ENCODE measurements at regions not wholly inside any gene's neighbourhood (a gene's known extent, or its start where the extent isn't known, plus 50 kb on each side); places are given as distances from the start of the nearest gene placed in this dataset.
"Not testable (repeated sequence)": the region's sequence is repeated elsewhere in the genome, so short reads cannot be mapped to it uniquely, and the experiment has no call there.

DNA sequence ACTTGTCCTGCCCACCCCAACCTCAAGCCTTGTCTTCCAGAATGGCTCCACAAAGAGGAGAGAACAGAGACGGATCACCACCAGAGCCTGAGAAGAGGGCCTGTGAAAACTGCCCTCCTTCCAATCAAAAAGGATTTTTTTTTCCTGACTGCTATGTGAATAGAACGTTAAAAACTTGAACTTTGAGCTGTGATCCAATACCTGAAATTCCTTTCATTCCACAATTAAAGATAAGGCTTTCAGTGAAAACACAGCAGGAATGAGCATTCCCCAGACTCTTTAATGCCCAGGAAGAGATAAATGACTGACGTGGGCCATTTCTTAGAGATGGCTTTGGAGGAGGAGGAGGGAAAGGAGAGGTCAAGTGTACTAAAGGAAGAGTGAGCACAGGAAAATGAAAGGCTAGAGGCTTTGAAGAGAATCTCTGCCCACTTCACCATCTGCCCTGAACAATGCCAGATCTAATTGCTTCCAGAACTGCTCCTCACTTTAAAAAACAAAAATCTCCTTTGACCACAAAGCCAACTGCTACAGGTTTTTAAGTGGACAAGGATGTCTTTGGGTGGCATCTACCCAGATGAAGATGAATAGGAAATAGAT, 177.9 kb upstream of the MAP3K1 start:
- TF ChIP-seq, protein P1, sequence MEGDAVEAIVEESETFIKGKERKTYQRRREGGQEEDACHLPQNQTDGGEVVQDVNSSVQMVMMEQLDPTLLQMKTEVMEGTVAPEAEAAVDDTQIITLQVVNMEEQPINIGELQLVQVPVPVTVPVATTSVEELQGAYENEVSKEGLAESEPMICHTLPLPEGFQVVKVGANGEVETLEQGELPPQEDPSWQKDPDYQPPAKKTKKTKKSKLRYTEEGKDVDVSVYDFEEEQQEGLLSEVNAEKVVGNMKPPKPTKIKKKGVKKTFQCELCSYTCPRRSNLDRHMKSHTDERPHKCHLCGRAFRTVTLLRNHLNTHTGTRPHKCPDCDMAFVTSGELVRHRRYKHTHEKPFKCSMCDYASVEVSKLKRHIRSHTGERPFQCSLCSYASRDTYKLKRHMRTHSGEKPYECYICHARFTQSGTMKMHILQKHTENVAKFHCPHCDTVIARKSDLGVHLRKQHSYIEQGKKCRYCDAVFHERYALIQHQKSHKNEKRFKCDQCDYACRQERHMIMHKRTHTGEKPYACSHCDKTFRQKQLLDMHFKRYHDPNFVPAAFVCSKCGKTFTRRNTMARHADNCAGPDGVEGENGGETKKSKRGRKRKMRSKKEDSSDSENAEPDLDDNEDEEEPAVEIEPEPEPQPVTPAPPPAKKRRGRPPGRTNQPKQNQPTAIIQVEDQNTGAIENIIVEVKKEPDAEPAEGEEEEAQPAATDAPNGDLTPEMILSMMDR (IDR thresholded peaks at IDR 0.05) = no peak
- DNase-seq (no peak), ATAC-seq (no peak)
- H3K9me3 ChIP-seq = no peaks in the 10 kb centered on the region
- intact Hi-C loops (cut with DNase I) = no loop called here
- no peaks in the 10 kb centered on the region for H3K4me1 ChIP-seq
- H3K4me3 ChIP-seq = no peak overlapping the region
- no peaks in the 10 kb centered on the region for H3K27me3 ChIP-seq (ENCODE audit: insufficient read depth in 3 of 3, low read length in 2 of 3)
- no peak overlapping the region for H3K27ac ChIP-seq
- no peaks in the 10 kb centered on the region for H3K36me3 ChIP-seq (ENCODE audit: insufficient read depth in 1 of 2, low read depth in 1 of 2)
- WGBS, 3 donors = 51 to 55% (median 54%) methylated on average over 3 of the region's 3 CpGs

- Histone ChIP-seq H3K27ac (no peak overlapping the region), H3K4me1 (no peaks in the 10 kb centered on the region), H3K9me3 (no peaks in the 10 kb centered on the region), H3K4me3 (no peak overlapping the region), H3K36me3 (ENCODE audit: insufficient read depth in 1 of 2, low read depth in 1 of 2) (no peaks in the 10 kb centered on the region), H3K27me3 (ENCODE audit: insufficient read depth in 3 of 3, low read length in 2 of 3) (no peaks in the 10 kb centered on the region)
- ATAC-seq = no peak
- WGBS, 3 donors = 50 to 75% (median 52%) methylated on average over 1 of the region's 1 CpG
- TF ChIP-seq, protein P1 (IDR thresholded peaks at IDR 0.05) = no peak
- DNase-seq = no peak
- intact Hi-C loops (cut with DNase I) = no loop called here
These were observed 181.4 kb upstream of the MAP3K1 start for GRCh38 chr5:56633950-56634349.

DNA sequence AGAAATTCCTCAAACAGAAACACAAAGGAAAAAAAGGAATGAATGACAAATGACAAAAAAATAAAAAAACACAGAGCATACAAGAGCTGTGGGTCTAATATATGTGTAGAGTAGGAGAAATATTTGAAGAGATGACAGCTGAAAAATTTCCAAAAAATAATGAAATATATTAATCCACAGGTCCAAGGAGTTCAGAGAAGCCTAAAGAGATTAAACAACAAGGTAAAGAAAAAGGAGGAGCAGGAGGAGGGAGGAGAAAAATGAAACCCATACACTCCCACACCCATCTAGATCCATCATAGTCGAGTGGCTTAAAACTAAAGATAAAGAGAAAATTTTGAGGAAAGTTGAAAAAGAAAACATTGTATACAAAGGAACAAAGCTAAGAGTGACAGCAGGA, 182.4 kb upstream of the MAP3K1 start:
- ATAC-seq (no peak), DNase-seq (no peak)
- TF ChIP-seq, protein P1 (IDR thresholded peaks at IDR 0.05) = no peak
- no peaks in the 10 kb centered on the region for H3K36me3 ChIP-seq (ENCODE audit: insufficient read depth in 1 of 2, low read depth in 1 of 2)
- H3K27ac ChIP-seq = no peak overlapping the region
- H3K27me3 ChIP-seq (ENCODE audit: insufficient read depth in 3 of 3, low read length in 2 of 3) = no peaks in the 10 kb centered on the region
- no peaks in the 10 kb centered on the region for H3K4me1 ChIP-seq
- no peak overlapping the region for H3K4me3 ChIP-seq
- intact Hi-C loops (cut with DNase I) = no loop called here
- 80 to 83% (median 83%) methylated on average over 1 of the region's 1 CpG for WGBS, 3 donors
- no peaks in the 10 kb centered on the region for H3K9me3 ChIP-seq

DNA sequence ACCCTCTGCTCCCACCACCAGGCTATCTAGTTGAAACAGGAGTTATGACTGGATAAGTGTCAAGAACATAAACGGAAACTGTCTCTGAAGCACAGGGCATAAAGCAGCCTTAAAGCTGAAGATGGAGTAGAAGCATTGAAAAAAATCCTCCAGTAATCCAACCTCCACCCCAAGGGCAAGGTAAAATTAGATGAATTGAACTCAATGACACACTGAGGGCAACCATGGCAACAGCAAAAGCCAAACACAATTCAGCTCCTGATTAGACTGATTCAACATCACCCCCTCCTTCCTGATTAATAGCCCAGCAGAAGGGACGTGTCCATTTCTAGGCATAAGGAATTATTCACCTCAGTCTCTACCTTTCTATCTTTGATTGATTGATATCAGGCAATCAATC, 183.2 kb upstream of the MAP3K1 start:
- Histone ChIP-seq H3K9me3 (no peaks in the 10 kb centered on the region), H3K4me1 (no peaks in the 10 kb centered on the region), H3K4me3 (no peak overlapping the region), H3K36me3 (ENCODE audit: insufficient read depth in 1 of 2, low read depth in 1 of 2) (no peaks in the 10 kb centered on the region), H3K27ac (no peak overlapping the region), H3K27me3 (ENCODE audit: insufficient read depth in 3 of 3, low read length in 2 of 3) (no peaks in the 10 kb centered on the region)
- TF ChIP-seq, protein P1 (IDR thresholded peaks at IDR 0.05) = no peak
- ATAC-seq (no peak), DNase-seq (no peak)
- intact Hi-C loops (cut with DNase I) = no loop called here
- WGBS, 3 donors = 54 to 78% (median 54%) methylated on average over 2 of the region's 2 CpGs

GRCh38 chr5:56631719-56632118, 183.6 kb upstream of the MAP3K1 start:
- TF ChIP-seq, protein P1 (IDR thresholded peaks at IDR 0.05) = no peak
- 75 to 89% (median 84%) methylated on average over 2 of the region's 2 CpGs for WGBS, 3 donors
- DNase-seq = no peak
- Histone ChIP-seq H3K4me3 (no peak overlapping the region), H3K9me3 (peaks cover 2% of the 10 kb centered on the region), H3K27me3 (ENCODE audit: insufficient read depth in 3 of 3, low read length in 2 of 3) (no peaks in the 10 kb centered on the region), H3K4me1 (no peaks in the 10 kb centered on the region), H3K36me3 (ENCODE audit: insufficient read depth in 1 of 2, low read depth in 1 of 2) (no peaks in the 10 kb centered on the region), H3K27ac (no peak overlapping the region)
- ATAC-seq = no peak
- intact Hi-C loops (cut with DNase I) = no loop called here

GRCh38 chr5:56628616-56629015, 186.7 kb upstream of the MAP3K1 start:
- H3K4me3 ChIP-seq; DNase-seq; ATAC-seq; H3K36me3 ChIP-seq (ENCODE audit: insufficient read depth in 1 of 2, low read depth in 1 of 2); H3K9me3 ChIP-seq; intact Hi-C loops (cut with DNase I); H3K27me3 ChIP-seq (ENCODE audit: insufficient read depth in 3 of 3, low read length in 2 of 3); H3K4me1 ChIP-seq; H3K27ac ChIP-seq: not testable (repeated sequence)
- 90 to 96% (median 96%) methylated on average over 4 of the region's 4 CpGs for WGBS, 3 donors

Measured in psoas muscle (tissue), 7 donors.